Progenitor cell of endocrine pancreas (in vitro differentiated cells): ENCODE measurements at regions not wholly inside any gene's neighbourhood (a gene's known extent, or its start where the extent isn't known, plus 50 kb on each side); places are given as distances from the start of the nearest gene placed in this dataset.

Source experiments
- DNase-seq: peaks from one replicate; pipeline ENCODE4 v3.0.0; 2021; ENCODE audit warnings: low spot score; ENCODE audit not compliant: unreplicated experiment
- H3K27ac Mint-ChIP-seq: 2 replicates; pipeline ENCODE4 v1.8.0; 2021; ENCODE audit warnings: mild to moderate bottlenecking, moderate library complexity, mixed read lengths
- H3K27me3 Mint-ChIP-seq: 2 replicates; pipeline ENCODE4 v1.8.0; 2021; ENCODE audit warnings: mixed read lengths
- H3K36me3 Mint-ChIP-seq: 2 replicates; pipeline ENCODE4 v1.8.0; 2022; ENCODE audit warnings: mixed read lengths; ENCODE audit not compliant: insufficient read depth
- H3K4me1 Mint-ChIP-seq: 2 replicates; pipeline ENCODE4 v1.8.0; 2021; ENCODE audit warnings: low read depth, mixed read lengths
- H3K4me3 Mint-ChIP-seq: 2 replicates; pipeline ENCODE4 v1.8.0; 2021; ENCODE audit warnings: low read depth, mild to moderate bottlenecking, moderate library complexity, mixed read lengths
- H3K9me3 Mint-ChIP-seq: 2 replicates; pipeline ENCODE4 v1.8.0; 2021; ENCODE audit warnings: low read depth, mixed read lengths
- TF ChIP-seq, protein P1 (sequence below): fragments of 200-600 bp; sonication (generic); IDR thresholded peaks from one replicate; pipeline ENCODE4 v1.5.0; 2021; ENCODE audit warnings: antibody characterized with exemption, mild to moderate bottlenecking; ENCODE audit not compliant: unreplicated experiment

DNA sequence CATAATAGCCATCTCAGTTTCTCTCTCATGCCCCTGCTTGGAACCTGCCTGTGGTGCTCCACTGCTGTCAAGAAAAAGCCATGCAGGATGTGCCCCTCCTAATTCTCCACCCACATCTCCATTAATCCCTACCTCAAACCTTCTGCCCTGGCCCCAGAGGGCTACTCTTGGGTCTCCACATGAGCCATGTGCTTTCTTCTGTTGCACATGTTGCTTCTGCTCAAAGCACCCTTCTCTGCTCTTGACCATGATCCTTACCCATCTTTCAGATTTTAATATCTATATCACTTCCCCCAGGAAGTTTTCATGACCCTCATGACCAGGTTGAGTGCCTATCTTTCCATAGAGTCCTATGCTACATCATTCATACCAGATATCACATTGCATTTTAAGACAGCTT, 514.2 kb downstream of the RPS24 start:
- TF ChIP-seq, protein P1, sequence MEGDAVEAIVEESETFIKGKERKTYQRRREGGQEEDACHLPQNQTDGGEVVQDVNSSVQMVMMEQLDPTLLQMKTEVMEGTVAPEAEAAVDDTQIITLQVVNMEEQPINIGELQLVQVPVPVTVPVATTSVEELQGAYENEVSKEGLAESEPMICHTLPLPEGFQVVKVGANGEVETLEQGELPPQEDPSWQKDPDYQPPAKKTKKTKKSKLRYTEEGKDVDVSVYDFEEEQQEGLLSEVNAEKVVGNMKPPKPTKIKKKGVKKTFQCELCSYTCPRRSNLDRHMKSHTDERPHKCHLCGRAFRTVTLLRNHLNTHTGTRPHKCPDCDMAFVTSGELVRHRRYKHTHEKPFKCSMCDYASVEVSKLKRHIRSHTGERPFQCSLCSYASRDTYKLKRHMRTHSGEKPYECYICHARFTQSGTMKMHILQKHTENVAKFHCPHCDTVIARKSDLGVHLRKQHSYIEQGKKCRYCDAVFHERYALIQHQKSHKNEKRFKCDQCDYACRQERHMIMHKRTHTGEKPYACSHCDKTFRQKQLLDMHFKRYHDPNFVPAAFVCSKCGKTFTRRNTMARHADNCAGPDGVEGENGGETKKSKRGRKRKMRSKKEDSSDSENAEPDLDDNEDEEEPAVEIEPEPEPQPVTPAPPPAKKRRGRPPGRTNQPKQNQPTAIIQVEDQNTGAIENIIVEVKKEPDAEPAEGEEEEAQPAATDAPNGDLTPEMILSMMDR: no peak
- Mint-ChIP-seq H3K27me3 (peaks cover 26% of the 10 kb centered on the region), H3K9me3 (no peaks in the 10 kb centered on the region), H3K36me3 (no peaks in the 10 kb centered on the region), H3K4me1 (peaks cover 15% of the 10 kb centered on the region), H3K27ac (no peak overlapping the region), H3K4me3 (no peak overlapping the region)
- no peak for DNase-seq

DNA sequence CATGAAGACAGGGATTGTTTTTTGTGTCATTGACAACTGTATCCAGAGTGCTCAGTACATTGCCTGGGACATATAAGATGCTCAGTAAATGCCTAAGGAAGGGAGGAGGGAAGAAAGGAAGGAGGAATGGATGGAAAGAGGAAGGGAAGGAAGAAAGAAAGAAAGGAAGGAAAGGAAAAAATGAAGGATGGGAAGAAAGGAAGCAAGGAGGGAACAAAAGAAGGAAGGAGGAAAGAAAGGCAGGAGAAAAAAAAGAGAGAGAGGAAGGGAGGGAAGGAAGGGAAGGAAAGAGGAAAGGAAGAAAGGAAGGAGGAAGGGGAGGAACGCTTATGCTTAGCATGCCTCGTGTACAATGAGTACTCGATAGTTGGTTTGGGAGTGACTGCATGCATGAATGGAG, 514.7 kb downstream of the RPS24 start:
- Mint-ChIP-seq H3K36me3 (no peaks in the 10 kb centered on the region), H3K27me3 (peaks cover 26% of the 10 kb centered on the region), H3K4me1 (peaks cover 15% of the 10 kb centered on the region), H3K9me3 (no peaks in the 10 kb centered on the region), H3K4me3 (no peak overlapping the region), H3K27ac (no peak overlapping the region)
- DNase-seq: no peak
- TF ChIP-seq, protein P1: no peak

DNA sequence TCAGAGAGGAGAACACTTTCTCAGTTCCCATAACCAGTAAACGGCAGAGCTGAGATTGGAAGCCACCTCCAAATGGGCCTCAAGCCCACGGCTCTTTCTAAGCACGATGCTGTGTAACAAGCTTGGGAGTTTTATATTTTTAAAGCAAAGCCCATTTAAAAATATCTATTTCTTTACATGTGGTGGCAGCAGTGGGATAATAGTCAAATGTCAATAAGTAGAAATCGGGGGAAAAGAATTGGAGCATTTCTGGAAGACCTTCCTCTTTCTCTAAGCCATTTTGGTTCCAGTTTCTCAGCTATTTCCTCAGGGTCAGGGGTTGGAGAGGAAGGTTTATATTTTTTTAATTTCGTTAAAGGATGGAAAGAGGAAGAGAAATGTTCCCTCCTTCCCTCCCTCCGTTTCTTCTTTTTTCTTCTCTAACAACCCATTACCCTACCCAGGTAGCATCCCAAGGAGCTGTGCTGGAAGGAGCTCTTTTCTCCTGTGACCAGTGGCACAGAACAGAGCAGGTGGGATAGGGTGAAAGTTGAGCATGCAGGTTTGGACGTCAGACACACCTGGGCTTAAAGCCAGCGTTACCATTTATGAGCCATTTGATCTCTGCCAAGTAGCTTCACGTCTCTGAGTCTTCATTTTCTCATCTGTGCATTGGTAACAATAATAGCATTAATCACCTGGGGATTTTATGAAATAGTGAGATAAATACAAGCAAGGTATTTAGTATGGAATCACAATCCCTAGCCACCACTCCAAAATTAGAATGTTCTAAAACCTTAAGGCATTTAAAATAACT, 515.7 kb downstream of the RPS24 start:
- Mint-ChIP-seq H3K27ac (no peak overlapping the region), H3K4me3 (no peak overlapping the region), H3K4me1 (peaks cover 6% of the 10 kb centered on the region), H3K27me3 (peaks cover 26% of the 10 kb centered on the region), H3K36me3 (no peaks in the 10 kb centered on the region), H3K9me3 (no peaks in the 10 kb centered on the region)
- DNase-seq: no peak
- TF ChIP-seq, protein P1: no peak

DNA sequence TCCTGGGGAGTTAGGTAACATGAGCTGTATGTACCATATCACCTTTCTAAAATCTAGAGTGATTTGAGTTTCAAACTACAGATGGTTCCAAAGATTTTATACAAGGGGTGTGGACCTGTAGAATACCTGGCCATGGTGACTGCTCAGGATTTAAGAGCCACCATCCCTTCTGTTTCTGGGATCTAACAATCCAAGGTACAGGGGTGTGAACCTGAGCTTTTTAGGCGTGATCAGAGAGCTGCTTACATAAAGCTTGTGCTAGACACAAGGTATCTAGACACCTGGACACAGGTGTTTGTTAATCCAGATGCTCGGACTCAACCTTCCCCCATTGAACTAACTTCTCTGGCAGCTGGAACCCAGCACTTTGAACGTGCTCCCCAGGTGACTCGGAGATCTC, 516.4 kb downstream of the RPS24 start:
- Mint-ChIP-seq H3K36me3 (no peaks in the 10 kb centered on the region), H3K4me1 (peaks cover 6% of the 10 kb centered on the region), H3K4me3 (no peak overlapping the region), H3K9me3 (peaks cover 5% of the 10 kb centered on the region), H3K27me3 (peaks cover 26% of the 10 kb centered on the region), H3K27ac (no peak overlapping the region)
- TF ChIP-seq, protein P1: no peak
- DNase-seq: no peak

DNA sequence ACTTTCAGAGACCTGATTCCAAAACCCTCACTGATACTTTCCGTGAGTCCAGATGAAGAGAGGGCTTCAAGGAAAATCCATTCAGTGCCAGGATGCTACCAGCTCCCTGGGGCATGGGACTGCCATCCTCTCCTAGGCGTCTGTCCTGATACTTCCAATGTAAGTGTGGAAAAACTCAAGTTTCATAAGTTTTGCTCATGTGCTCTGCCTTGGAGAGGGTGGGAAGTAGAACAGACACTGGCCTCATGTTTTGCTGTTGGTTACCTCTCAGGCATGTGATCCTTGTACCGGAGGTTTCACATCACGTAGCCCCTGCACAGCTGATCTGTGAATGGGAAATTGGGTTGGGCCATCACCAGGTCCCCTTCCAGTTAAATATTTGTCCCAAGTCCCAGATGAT, 517.1 kb downstream of the RPS24 start:
- H3K4me1 Mint-ChIP-seq: peaks cover 6% of the 10 kb centered on the region
- no peak for DNase-seq
- no peaks in the 10 kb centered on the region for H3K36me3 Mint-ChIP-seq
- H3K27ac Mint-ChIP-seq: peak overlapping the region; percentile 49
- TF ChIP-seq, protein P1: no peak
- H3K9me3 Mint-ChIP-seq: peaks cover 5% of the 10 kb centered on the region
- peaks cover 26% of the 10 kb centered on the region for H3K27me3 Mint-ChIP-seq
- no peak overlapping the region for H3K4me3 Mint-ChIP-seq
